ENCODE measurements at regions not wholly inside any gene's neighbourhood (a gene's known extent, or its start where the extent isn't known, plus 50 kb on each side); places are given as distances from the start of the nearest gene placed in this dataset.

DNA sequence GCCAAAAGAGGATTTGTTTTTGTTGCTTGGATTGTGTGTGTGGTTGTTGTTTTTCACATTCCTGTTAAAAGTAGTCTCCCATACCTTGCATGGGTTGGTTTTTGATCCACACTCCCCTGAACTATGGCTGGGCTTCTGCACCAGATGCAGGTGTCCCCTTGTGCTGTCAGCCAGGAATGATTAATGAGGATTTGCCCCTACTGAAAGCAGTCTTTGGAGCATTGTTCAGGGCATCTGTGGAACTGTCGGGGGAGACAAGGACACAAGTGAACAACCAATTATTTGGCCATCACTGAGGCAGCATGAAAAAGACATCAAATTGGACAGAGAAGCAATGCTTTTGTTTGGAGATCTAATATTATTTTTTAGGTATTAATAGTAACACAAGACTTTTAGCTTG, 373.2 kb upstream of the MMS22L start:
- H3K36me3 ChIP-seq (ENCODE audit: control insufficient read depth, insufficient read depth, low read length) = no peaks in the 10 kb centered on the region
- H3K4me1 ChIP-seq (ENCODE audit: control insufficient read depth, insufficient read depth, low read length) = peaks cover 3% of the 10 kb centered on the region
- no peak overlapping the region for H3K9ac ChIP-seq (ENCODE audit: low read depth, low read length)
- H3K4me3 ChIP-seq (ENCODE audit: low read depth, low read length) = no peak overlapping the region
- H3K9me3 ChIP-seq (ENCODE audit: control insufficient read depth, insufficient read depth, low read length) = no peaks in the 10 kb centered on the region
- no peaks in the 10 kb centered on the region for H3K27me3 ChIP-seq (ENCODE audit: control insufficient read depth, insufficient read depth, low read length)

DNA sequence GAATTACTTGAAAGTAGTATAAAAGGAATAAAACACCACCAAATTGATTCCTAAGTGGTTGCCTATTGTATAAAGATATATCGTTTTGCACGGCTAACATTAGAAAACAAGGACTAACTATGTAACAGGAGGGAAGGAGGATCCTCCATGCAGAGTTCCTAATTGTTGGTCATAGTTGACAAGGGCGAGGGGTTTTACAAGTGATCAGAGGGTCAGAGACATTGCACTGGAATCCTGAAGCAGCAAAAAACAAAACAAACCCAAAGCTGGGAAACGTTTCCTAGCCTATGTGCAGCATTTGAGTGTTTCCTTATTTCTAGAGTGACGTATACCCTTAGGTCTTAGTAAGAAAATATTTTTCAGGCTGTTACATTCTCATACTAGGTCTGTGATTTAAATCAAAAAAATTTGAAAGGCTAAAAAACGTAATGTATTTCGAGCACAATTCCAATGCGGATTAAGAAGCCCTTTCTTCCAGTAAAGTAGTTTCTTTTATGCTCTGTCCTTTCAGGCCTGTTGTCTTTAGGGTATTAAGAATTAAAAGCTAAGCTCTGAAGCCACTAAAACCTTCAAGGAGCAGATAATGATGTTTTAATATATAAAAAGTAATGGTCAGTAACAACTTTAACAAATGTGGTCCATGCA, 373.8 kb upstream of the MMS22L start:
- peaks cover 3% of the 10 kb centered on the region for H3K4me1 ChIP-seq (ENCODE audit: control insufficient read depth, insufficient read depth, low read length)
- H3K4me3 ChIP-seq (ENCODE audit: low read depth, low read length) = no peak overlapping the region
- no peak overlapping the region for H3K9ac ChIP-seq (ENCODE audit: low read depth, low read length)
- no peaks in the 10 kb centered on the region for H3K9me3 ChIP-seq (ENCODE audit: control insufficient read depth, insufficient read depth, low read length)
- H3K27me3 ChIP-seq (ENCODE audit: control insufficient read depth, insufficient read depth, low read length) = no peaks in the 10 kb centered on the region
- no peaks in the 10 kb centered on the region for H3K36me3 ChIP-seq (ENCODE audit: control insufficient read depth, insufficient read depth, low read length)

DNA sequence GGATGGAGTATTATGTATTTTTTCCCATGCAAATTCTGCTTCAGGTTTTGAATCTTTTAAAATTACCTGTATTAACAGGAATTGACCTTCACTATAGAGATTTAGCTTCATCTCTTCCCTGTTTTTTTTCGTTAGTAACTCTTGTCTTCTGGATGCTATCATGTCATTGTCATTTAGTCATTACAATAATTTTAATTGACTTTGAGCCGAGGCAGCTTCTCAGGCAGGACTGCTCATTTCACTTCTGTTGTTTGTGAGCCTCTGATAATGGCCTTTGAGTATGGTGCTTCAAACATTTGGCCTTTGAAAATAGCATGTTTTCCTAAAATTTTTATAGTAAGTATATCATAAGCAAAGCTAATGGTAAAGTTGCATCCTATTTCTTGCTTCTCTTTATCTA, 375.1 kb upstream of the MMS22L start:
- peaks cover 3% of the 10 kb centered on the region for H3K4me1 ChIP-seq (ENCODE audit: control insufficient read depth, insufficient read depth, low read length)
- no peaks in the 10 kb centered on the region for H3K9me3 ChIP-seq (ENCODE audit: control insufficient read depth, insufficient read depth, low read length)
- H3K27me3 ChIP-seq (ENCODE audit: control insufficient read depth, insufficient read depth, low read length) = no peaks in the 10 kb centered on the region
- no peak overlapping the region for H3K9ac ChIP-seq (ENCODE audit: low read depth, low read length)
- H3K4me3 ChIP-seq (ENCODE audit: low read depth, low read length) = no peak overlapping the region
- no peaks in the 10 kb centered on the region for H3K36me3 ChIP-seq (ENCODE audit: control insufficient read depth, insufficient read depth, low read length)

DNA sequence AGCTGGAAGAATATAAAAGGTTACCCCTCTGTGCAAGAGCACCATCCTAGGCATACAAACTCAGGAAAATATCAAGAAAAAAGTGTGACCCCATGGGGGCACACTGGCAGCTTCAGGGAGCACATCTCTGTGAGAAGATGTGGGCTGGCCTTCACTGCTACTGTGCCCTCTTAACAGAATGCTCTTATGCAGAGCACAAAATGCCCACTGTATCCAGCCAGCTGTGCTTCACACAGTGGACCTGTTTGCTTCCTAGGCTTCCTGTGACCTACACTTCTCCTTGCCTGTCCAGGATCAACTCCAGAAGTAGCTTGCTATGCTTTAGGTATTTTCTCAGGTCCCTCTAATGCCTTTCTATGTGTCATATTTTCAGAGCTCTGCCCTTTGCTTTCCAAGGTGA, 380.2 kb upstream of the MMS22L start:
- Histone ChIP-seq H3K4me3 (ENCODE audit: low read depth, low read length) (no peak overlapping the region), H3K9ac (ENCODE audit: low read depth, low read length) (no peak overlapping the region), H3K4me1 (ENCODE audit: control insufficient read depth, insufficient read depth, low read length) (peaks cover 3% of the 10 kb centered on the region), H3K27me3 (ENCODE audit: control insufficient read depth, insufficient read depth, low read length) (no peaks in the 10 kb centered on the region), H3K9me3 (ENCODE audit: control insufficient read depth, insufficient read depth, low read length) (no peaks in the 10 kb centered on the region), H3K36me3 (ENCODE audit: control insufficient read depth, insufficient read depth, low read length) (no peaks in the 10 kb centered on the region)

DNA sequence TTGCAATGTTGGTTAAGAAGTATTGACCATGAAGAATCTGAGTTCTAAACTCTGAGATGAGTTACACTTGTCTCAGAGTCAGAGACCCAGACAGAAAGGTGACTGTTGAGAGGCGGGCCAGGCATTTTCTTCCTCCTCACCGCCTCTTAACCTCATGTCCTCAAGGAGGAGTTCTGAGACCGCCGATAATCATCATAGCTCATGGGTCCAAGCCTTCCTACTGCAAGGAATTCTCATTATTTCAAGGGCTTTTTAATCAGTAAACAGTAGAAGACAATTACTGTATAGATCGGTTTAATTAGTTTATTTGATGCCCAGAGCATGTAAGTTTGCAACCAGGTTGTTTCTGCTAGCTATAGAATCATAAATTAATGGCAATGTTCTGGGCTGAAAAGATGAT, 382.4 kb upstream of the MMS22L start:
- Histone ChIP-seq H3K9ac (ENCODE audit: low read depth, low read length) (no peak overlapping the region), H3K4me1 (ENCODE audit: control insufficient read depth, insufficient read depth, low read length) (peaks cover 3% of the 10 kb centered on the region), H3K27me3 (ENCODE audit: control insufficient read depth, insufficient read depth, low read length) (peaks cover 6% of the 10 kb centered on the region), H3K9me3 (ENCODE audit: control insufficient read depth, insufficient read depth, low read length) (no peaks in the 10 kb centered on the region), H3K4me3 (ENCODE audit: low read depth, low read length) (no peak overlapping the region), H3K36me3 (ENCODE audit: control insufficient read depth, insufficient read depth, low read length) (no peaks in the 10 kb centered on the region)

GRCh38 chr6:97666889-97667288, 383.9 kb upstream of the MMS22L start:
- H3K9ac ChIP-seq (ENCODE audit: low read depth, low read length) = no peak overlapping the region
- H3K27me3 ChIP-seq (ENCODE audit: control insufficient read depth, insufficient read depth, low read length) = peaks cover 6% of the 10 kb centered on the region
- H3K4me3 ChIP-seq (ENCODE audit: low read depth, low read length) = no peak overlapping the region
- H3K4me1 ChIP-seq (ENCODE audit: control insufficient read depth, insufficient read depth, low read length) = no peaks in the 10 kb centered on the region
- H3K36me3 ChIP-seq (ENCODE audit: control insufficient read depth, insufficient read depth, low read length) = no peaks in the 10 kb centered on the region
- no peaks in the 10 kb centered on the region for H3K9me3 ChIP-seq (ENCODE audit: control insufficient read depth, insufficient read depth, low read length)

GRCh38 chr6:97668716-97669115, 385.7 kb upstream of the MMS22L start:
- Histone ChIP-seq H3K9me3 (ENCODE audit: control insufficient read depth, insufficient read depth, low read length) (no peaks in the 10 kb centered on the region), H3K4me3 (ENCODE audit: low read depth, low read length) (peak overlapping the region; percentile 40), H3K27me3 (ENCODE audit: control insufficient read depth, insufficient read depth, low read length) (peaks cover 6% of the 10 kb centered on the region), H3K4me1 (ENCODE audit: control insufficient read depth, insufficient read depth, low read length) (no peaks in the 10 kb centered on the region), H3K9ac (ENCODE audit: low read depth, low read length) (no peak overlapping the region), H3K36me3 (ENCODE audit: control insufficient read depth, insufficient read depth, low read length) (no peaks in the 10 kb centered on the region)

DNA sequence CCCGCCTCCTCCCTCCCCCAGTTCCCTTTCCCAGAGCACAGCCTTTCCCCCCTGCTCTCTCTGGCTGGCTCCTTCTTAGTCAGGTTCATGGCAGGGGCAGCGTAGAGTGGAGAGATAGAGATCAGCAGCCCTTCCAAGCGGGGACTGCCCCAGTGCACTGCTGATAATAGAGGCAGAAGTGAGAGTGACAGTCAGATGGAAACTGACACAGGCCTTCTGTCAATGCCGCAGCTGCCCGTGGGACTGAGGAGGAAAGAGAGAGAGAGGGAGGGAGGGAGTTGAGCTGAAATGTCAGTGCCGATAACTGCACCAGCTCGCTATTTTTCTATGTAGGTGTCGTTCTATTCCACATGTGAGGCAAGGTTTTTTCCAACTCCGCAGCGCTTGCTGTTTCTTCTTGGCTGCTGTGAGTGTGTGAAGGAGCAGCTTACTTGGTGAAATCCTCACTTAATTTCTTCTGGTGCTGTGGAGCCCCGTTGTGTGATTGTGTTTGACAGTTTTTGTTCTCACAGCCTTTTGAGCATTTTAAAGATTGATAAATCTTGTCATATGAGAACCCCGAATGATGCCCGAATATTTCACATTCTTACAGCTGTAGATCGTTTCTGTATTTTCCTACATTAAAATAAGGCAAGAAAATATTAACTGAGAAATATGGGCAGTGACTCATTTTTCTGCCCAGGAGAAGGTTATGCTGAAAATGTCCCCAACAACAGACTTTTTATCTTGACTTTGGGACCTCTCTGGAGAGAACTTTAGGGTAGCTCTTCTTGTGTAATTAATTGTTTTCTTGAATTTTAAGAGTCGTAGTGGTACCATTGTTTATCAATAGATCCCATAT, 386.4 kb upstream of the MMS22L start:
- no peaks in the 10 kb centered on the region for H3K4me1 ChIP-seq (ENCODE audit: control insufficient read depth, insufficient read depth, low read length)
- no peaks in the 10 kb centered on the region for H3K9me3 ChIP-seq (ENCODE audit: control insufficient read depth, insufficient read depth, low read length)
- H3K9ac ChIP-seq (ENCODE audit: low read depth, low read length) = no peak overlapping the region
- peaks cover 6% of the 10 kb centered on the region for H3K27me3 ChIP-seq (ENCODE audit: control insufficient read depth, insufficient read depth, low read length)
- no peaks in the 10 kb centered on the region for H3K36me3 ChIP-seq (ENCODE audit: control insufficient read depth, insufficient read depth, low read length)
- H3K4me3 ChIP-seq (ENCODE audit: low read depth, low read length) = peak overlapping the region; percentile 50

- H3K36me3 ChIP-seq (ENCODE audit: control insufficient read depth, insufficient read depth, low read length) = no peaks in the 10 kb centered on the region
- H3K4me3 ChIP-seq (ENCODE audit: low read depth, low read length) = no peak overlapping the region
- H3K9ac ChIP-seq (ENCODE audit: low read depth, low read length) = no peak overlapping the region
- no peaks in the 10 kb centered on the region for H3K9me3 ChIP-seq (ENCODE audit: control insufficient read depth, insufficient read depth, low read length)
- peaks cover 1% of the 10 kb centered on the region for H3K27me3 ChIP-seq (ENCODE audit: control insufficient read depth, insufficient read depth, low read length)
- H3K4me1 ChIP-seq (ENCODE audit: control insufficient read depth, insufficient read depth, low read length) = no peaks in the 10 kb centered on the region
These were observed 391.8 kb upstream of the MMS22L start for GRCh38 chr6:97674802-97675201.

GRCh38 chr6:97677626-97678025, 394.6 kb upstream of the MMS22L start:
- Histone ChIP-seq H3K9me3 (ENCODE audit: control insufficient read depth, insufficient read depth, low read length) (no peaks in the 10 kb centered on the region), H3K4me1 (ENCODE audit: control insufficient read depth, insufficient read depth, low read length) (no peaks in the 10 kb centered on the region), H3K36me3 (ENCODE audit: control insufficient read depth, insufficient read depth, low read length) (no peaks in the 10 kb centered on the region), H3K9ac (ENCODE audit: low read depth, low read length) (no peak overlapping the region), H3K27me3 (ENCODE audit: control insufficient read depth, insufficient read depth, low read length) (no peaks in the 10 kb centered on the region), H3K4me3 (ENCODE audit: low read depth, low read length) (no peak overlapping the region)

DNA sequence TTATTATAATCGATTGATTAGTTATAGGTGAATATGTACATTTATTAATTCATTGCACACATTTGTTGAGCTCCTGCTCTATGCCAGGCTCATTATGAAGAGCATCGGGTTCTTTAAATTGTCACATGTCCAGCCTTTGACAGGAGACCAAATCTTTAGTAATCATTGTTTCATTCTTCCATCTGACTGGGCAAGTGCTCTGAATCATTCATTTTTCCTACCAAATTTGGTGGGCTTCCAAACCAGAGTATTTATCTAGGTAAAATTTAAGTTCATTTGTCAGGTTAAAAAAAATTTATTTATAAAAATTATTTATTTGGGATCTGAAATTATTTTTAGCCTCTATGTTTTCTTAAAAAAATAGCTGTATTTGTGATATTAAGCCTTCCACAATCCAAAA, 404.9 kb upstream of the MMS22L start:
- Histone ChIP-seq H3K9ac (ENCODE audit: low read depth, low read length) (no peak overlapping the region), H3K4me1 (ENCODE audit: control insufficient read depth, insufficient read depth, low read length) (peaks cover 3% of the 10 kb centered on the region), H3K27me3 (ENCODE audit: control insufficient read depth, insufficient read depth, low read length) (no peaks in the 10 kb centered on the region), H3K4me3 (ENCODE audit: low read depth, low read length) (no peak overlapping the region), H3K9me3 (ENCODE audit: control insufficient read depth, insufficient read depth, low read length) (no peaks in the 10 kb centered on the region), H3K36me3 (ENCODE audit: control insufficient read depth, insufficient read depth, low read length) (no peaks in the 10 kb centered on the region)

- no peaks in the 10 kb centered on the region for H3K27me3 ChIP-seq (ENCODE audit: control insufficient read depth, insufficient read depth, low read length)
- peaks cover 3% of the 10 kb centered on the region for H3K4me1 ChIP-seq (ENCODE audit: control insufficient read depth, insufficient read depth, low read length)
- H3K36me3 ChIP-seq (ENCODE audit: control insufficient read depth, insufficient read depth, low read length) = no peaks in the 10 kb centered on the region
- H3K9me3 ChIP-seq (ENCODE audit: control insufficient read depth, insufficient read depth, low read length) = no peaks in the 10 kb centered on the region
- no peak overlapping the region for H3K4me3 ChIP-seq (ENCODE audit: low read depth, low read length)
- H3K9ac ChIP-seq (ENCODE audit: low read depth, low read length) = no peak overlapping the region
These were observed 406.2 kb upstream of the MMS22L start for GRCh38 chr6:97689078-97689754.
